CD4-positive, alpha-beta T cell (primary cell): ENCODE measurements at regions not wholly inside any gene's neighbourhood (a gene's known extent, or its start where the extent isn't known, plus 50 kb on each side); places are given as distances from the start of the nearest gene placed in this dataset.

ENCODE experiments used
- ATAC-seq: fragments of 200-7000 bp; cut with Tn5 transposase; one replicate; pipeline ENCODE4 v1.10.0; 2022; ENCODE audit warnings: mild to moderate bottlenecking; ENCODE audit not compliant: poor library complexity
- CTCF ChIA-PET: fragments of 350-600 bp; sonication (Branson Sonifier 250); formaldehyde crosslinking; loops from one replicate; lab custom pipeline; 2021; ENCODE audit warnings: antibody characterized with exemption, inconsistent platforms; lab: Charles Lee
- POLR2A ChIA-PET: fragments of 350-600 bp; sonication (Branson Sonifier 250); formaldehyde crosslinking; loops from one replicate; lab custom pipeline; 2021; ENCODE audit warnings: antibody characterized with exemption, inconsistent platforms; lab: Charles Lee
- DNase-seq, 14 experiments: peaks; one replicate each; pipeline ENCODE4 v3.0.0-alpha.2; 2013 to 2020; ENCODE audit warnings: mixed read lengths in 2 of 14
- H3K27ac ChIP-seq, 2 donors: one replicate each; pipeline versions ENCODE4 v1.5.1 to v1.7.0; 2013; ENCODE audit warnings: low read length in 2 of 2, low read depth in 1 of 2, mild to moderate bottlenecking in 1 of 2
- H3K27me3 ChIP-seq, 2 experiments: 1 replicate in 1 of 2; 2 replicates in 1 of 2; pipeline versions ENCODE4 v1.6.1 to v1.7.0; 2013; ENCODE audit warnings: low read length in 2 of 2, control low read depth in 1 of 2, mild to moderate bottlenecking in 1 of 2, moderate library complexity in 1 of 2; ENCODE audit not compliant: insufficient read depth in 2 of 2, control insufficient read depth in 1 of 2
- H3K36me3 ChIP-seq: one replicate; pipeline ENCODE4 v1.6.1; 2013; ENCODE audit warnings: low read length, control low read depth; ENCODE audit not compliant: insufficient read depth
- H3K4me1 ChIP-seq: one replicate; pipeline ENCODE4 v1.6.1; 2013; ENCODE audit warnings: low read length, control low read depth; ENCODE audit not compliant: insufficient read depth
- H3K4me3 ChIP-seq: one replicate; pipeline ENCODE4 v1.5.1; 2013; ENCODE audit warnings: mild to moderate bottlenecking, low read length, moderate library complexity
- H3K9me3 ChIP-seq, 2 experiments: 1 replicate in 1 of 2; 2 replicates in 1 of 2; pipeline versions ENCODE4 v1.6.1 to v1.7.0; 2013; ENCODE audit warnings: low read length in 2 of 2, mild to moderate bottlenecking in 2 of 2, control low read depth in 1 of 2, moderate library complexity in 1 of 2; ENCODE audit not compliant: control insufficient read depth in 1 of 2, insufficient read depth in 1 of 2
- H3K27ac Mint-ChIP-seq: one replicate; pipeline ENCODE4 v1.8.0; 2020; ENCODE audit warnings: mixed read lengths
- H3K27me3 Mint-ChIP-seq: one replicate; pipeline ENCODE4 v1.8.0; 2021; ENCODE audit warnings: mixed read lengths
- H3K36me3 Mint-ChIP-seq: one replicate; pipeline ENCODE4 v1.8.0; 2021; ENCODE audit warnings: low read depth, mixed read lengths
- H3K4me1 Mint-ChIP-seq: one replicate; pipeline ENCODE4 v1.8.0; 2021; ENCODE audit warnings: low read depth, mixed read lengths
- H3K4me3 Mint-ChIP-seq: one replicate; pipeline ENCODE4 v1.8.0; 2020; ENCODE audit warnings: mild to moderate bottlenecking, mixed read lengths
- H3K9me3 Mint-ChIP-seq: one replicate; pipeline ENCODE4 v1.8.0; 2020; ENCODE audit warnings: mixed read lengths
- intact Hi-C, 2 experiments: fragments of 100-400 bp; cut with DNase I in 1 of 2; cut with micrococcal nuclease in 1 of 2; formaldehyde crosslinking; loops; one replicate each; pipeline versions ENCODE4 v1.15.1 to v1.9.0; 2023 to 2025; cut with DNase I, micrococcal nuclease
- TF ChIP-seq, protein P1 (sequence below): fragments of 200-600 bp; IDR thresholded peaks from one replicate; pipeline ENCODE4 v1.8.0; 2022; ENCODE audit warnings: antibody characterized with exemption, mild to moderate bottlenecking

DNA sequence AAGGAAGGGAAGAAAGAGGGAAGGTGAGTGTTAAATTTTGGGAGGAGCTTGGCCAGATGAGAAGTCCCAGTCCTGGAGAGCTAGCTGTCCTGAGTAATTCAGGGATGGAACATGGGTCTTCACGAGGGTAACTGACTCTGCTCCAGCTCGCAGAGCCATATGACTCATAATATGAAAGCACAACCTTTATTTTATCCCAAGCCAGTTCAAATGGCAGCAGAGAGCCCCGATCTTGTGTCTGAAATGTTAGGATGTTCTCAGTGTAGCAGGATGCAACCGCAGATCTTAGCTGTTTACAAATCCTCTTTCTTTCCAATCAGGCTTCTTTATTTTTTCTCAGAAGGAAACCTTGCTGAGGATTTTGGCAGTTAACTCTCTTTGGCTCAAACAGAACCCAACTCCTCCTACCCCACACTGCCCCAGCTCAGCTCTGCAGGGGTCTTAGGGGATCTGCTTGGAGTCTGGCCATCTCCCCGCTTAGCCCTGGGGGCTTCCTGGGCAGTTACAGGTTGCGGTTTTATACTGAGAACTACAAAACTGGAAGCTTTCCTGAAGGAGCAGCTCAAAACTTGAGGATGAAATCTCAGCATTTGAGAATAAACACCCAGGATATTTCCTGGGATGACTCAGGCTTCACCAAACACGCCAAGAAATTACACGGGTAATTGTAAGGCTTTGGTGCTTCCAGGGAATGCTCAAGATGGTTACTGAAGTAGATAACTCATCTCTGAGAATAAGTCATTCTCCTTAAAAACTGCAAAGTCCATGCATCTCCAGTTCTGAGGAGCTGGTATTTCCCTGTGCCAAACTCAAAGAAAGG is 92.5 kb downstream of the VCPKMT start:
- ChIA-PET CTCF (interaction anchor here (0.6 kb wide), 1 partner anchor 162 kb away, joined by 3 read pairs; no protein-coding TSS in a partner anchor), POLR2A (interaction anchor here (1.1 to 1.3 kb wide), 3 partner anchors 14 to 161 kb away, joined by 3 to 5 read pairs (median 4); no protein-coding TSS in a partner anchor)
- DNase-seq (no peak), ATAC-seq (no peak)
- Mint-ChIP-seq H3K4me1 (peaks cover 23% of the 10 kb centered on the region), H3K27me3 (no peaks in the 10 kb centered on the region), H3K4me3 (no peak overlapping the region), H3K36me3 (peaks cover 41% of the 10 kb centered on the region), H3K27ac (no peak overlapping the region), H3K9me3 (peaks cover 9% of the 10 kb centered on the region)
- Histone ChIP-seq H3K27me3 (no peaks in the 10 kb centered on the region), H3K4me1 (peaks cover 15% of the 10 kb centered on the region), H3K27ac (no peak overlapping the region), H3K9me3 (peaks cover 12 to 16% of the 10 kb centered on the region in 2 experiments), H3K4me3 (no peak overlapping the region), H3K36me3 (no peaks in the 10 kb centered on the region)
- intact Hi-C loops: no loop called here
- TF ChIP-seq, protein P1, sequence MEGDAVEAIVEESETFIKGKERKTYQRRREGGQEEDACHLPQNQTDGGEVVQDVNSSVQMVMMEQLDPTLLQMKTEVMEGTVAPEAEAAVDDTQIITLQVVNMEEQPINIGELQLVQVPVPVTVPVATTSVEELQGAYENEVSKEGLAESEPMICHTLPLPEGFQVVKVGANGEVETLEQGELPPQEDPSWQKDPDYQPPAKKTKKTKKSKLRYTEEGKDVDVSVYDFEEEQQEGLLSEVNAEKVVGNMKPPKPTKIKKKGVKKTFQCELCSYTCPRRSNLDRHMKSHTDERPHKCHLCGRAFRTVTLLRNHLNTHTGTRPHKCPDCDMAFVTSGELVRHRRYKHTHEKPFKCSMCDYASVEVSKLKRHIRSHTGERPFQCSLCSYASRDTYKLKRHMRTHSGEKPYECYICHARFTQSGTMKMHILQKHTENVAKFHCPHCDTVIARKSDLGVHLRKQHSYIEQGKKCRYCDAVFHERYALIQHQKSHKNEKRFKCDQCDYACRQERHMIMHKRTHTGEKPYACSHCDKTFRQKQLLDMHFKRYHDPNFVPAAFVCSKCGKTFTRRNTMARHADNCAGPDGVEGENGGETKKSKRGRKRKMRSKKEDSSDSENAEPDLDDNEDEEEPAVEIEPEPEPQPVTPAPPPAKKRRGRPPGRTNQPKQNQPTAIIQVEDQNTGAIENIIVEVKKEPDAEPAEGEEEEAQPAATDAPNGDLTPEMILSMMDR: no peak

DNA sequence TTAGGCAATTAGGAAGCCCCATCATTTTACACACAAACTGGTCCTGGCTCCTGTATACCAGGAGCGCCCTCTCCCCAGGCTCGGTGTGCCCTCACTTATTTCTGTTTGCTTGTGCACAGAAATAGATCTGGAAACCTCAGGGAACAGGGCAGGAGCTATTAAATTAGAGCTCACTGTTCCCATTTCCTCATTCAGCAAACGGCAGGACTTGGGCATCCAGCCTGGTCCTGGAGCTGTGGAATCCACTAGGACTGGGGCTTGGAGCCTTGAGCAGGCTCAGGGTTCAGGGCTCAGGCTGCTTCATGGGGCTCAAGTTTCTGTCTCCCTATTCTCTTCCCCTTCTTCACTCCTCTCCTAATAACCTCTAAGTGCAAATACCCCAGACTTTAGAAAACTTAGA is 91.3 kb downstream of the VCPKMT start:
- Histone ChIP-seq H3K4me3 (no peak overlapping the region), H3K9me3 (peaks cover 10 to 13% of the 10 kb centered on the region in 2 experiments), H3K4me1 (peaks cover 15% of the 10 kb centered on the region), H3K27me3 (no peaks in the 10 kb centered on the region), H3K36me3 (peaks cover 5% of the 10 kb centered on the region), H3K27ac (no peak overlapping the region)
- POLR2A ChIA-PET: interaction anchor here (1.3 to 1.4 kb wide), 2 partner anchors 57 to 132 kb away, joined by 3 to 4 read pairs; partner anchors contain the start of gene ARF6
- DNase-seq (no peak), ATAC-seq (no peak)
- intact Hi-C loops: no loop called here
- Mint-ChIP-seq H3K9me3 (peaks cover 9% of the 10 kb centered on the region), H3K36me3 (peaks cover 47% of the 10 kb centered on the region), H3K4me1 (peaks cover 21% of the 10 kb centered on the region), H3K27ac (no peak overlapping the region), H3K4me3 (no peak overlapping the region), H3K27me3 (no peaks in the 10 kb centered on the region)
- TF ChIP-seq, protein P1: no peak
- CTCF ChIA-PET: no interaction called here

DNA sequence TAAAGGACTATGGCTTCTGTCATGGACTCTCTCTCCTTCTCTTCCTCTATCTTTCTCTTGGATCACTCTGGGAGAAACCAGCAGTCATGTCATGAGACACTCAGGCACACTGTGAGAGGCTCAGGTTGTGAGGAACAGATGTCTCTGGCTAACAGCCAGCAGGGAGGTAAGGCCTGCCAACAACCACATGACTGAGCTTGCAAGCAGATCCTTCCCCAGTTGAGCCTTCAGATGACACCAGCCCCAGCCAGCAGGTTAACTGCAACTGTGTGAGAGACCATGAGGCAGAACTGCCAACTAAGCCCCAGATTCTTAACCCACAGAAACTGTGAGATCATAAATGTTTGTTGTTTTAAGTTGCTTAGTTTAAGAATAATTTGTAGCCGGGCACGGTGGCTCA is 90.6 kb downstream of the VCPKMT start:
- POLR2A ChIA-PET: interaction anchor here (1.4 kb wide), 2 partner anchors 55 to 132 kb away, joined by 3 read pairs; partner anchors contain the start of gene ARF6

More for the DNA sequence above, 90.6 kb downstream of the VCPKMT start:
- Histone ChIP-seq H3K4me3 (no peak overlapping the region), H3K9me3 (peaks cover 7 to 12% of the 10 kb centered on the region in 2 experiments), H3K4me1 (peaks cover 18% of the 10 kb centered on the region), H3K27ac (no peak overlapping the region), H3K36me3 (peaks cover 5% of the 10 kb centered on the region), H3K27me3 (no peaks in the 10 kb centered on the region)
- ATAC-seq (no peak), DNase-seq (no peak)
- Mint-ChIP-seq H3K27ac (no peak overlapping the region), H3K4me1 (peaks cover 19% of the 10 kb centered on the region), H3K27me3 (no peaks in the 10 kb centered on the region), H3K36me3 (peaks cover 40% of the 10 kb centered on the region), H3K4me3 (no peak overlapping the region), H3K9me3 (peaks cover 4% of the 10 kb centered on the region)
- CTCF ChIA-PET: no interaction called here
- intact Hi-C loops: no loop called here
- TF ChIP-seq, protein P1: no peak
